GM12878 (cell line): ENCODE measurements at regions not wholly inside any gene's neighbourhood (a gene's known extent, or its start where the extent isn't known, plus 50 kb on each side); places are given as distances from the start of the nearest gene placed in this dataset.

Experiments
- ATAC-seq: fragments of 200-7000 bp; cut with Tn5 transposase; 3 replicates; pipeline ENCODE4 v1.9.1; 2020; ENCODE audit warnings: mild to moderate bottlenecking, moderate library complexity
- BruUV-seq: library from RNA; stranded (reverse); fragments of 400-500 nt; replicated peaks from 2 replicates; lab custom pipeline; 2021; lab: Mats Ljungman, UMichigan
- CTCF ChIA-PET: fragments of 300-600 bp; sonication (Branson Sonifier 250); formaldehyde crosslinking; extraction: SDS; loops from one replicate; lab custom pipeline; 2021; ENCODE audit warnings: inconsistent platforms; lab: Yijun Ruan, JAX
- POLR2A ChIA-PET: fragments of 350-600 bp; formaldehyde crosslinking; extraction: SDS; loops from one replicate; lab custom pipeline; 2021; ENCODE audit warnings: inconsistent platforms; lab: Charles Lee
- RAD21 ChIA-PET: fragments of 300-600 bp; sonication (Branson Sonifier 250); formaldehyde crosslinking; loops from one replicate; lab custom pipeline; 2023; ENCODE audit warnings: antibody characterized with exemption; ENCODE audit not compliant: unreplicated experiment; lab: Charles Lee
- SMC1A ChIA-PET: fragments of 300-600 bp; sonication (Branson Sonifier 250); formaldehyde crosslinking; loops from one replicate; lab custom pipeline; 2023; ENCODE audit not compliant: unreplicated experiment, uncharacterized antibody; lab: Charles Lee
- DNase-seq: peaks from one replicate; pipeline ENCODE4 v3.0.0-alpha.2; 2011; ENCODE audit warnings: low read depth, low spot score
- FAIRE-seq: peaks from 3 replicates; lab custom pipeline; 2011; peaks lifted over from hg19 to GRCh38; lab: Jason Lieb, UNC
- H2AFZ ChIP-seq: 2 replicates; pipeline ENCODE4 v1.6.0; 2011; ENCODE audit warnings: low read depth, low read length, control low read depth; ENCODE audit not compliant: control insufficient read depth
- H3K27ac ChIP-seq: 2 replicates; pipeline ENCODE4 v1.5.1; 2011; ENCODE audit warnings: control low read depth; ENCODE audit not compliant: control insufficient read depth, insufficient read depth
- H3K27me3 ChIP-seq, 2 experiments: replicated peaks in 1 of 2; 2 replicates each; pipeline versions ENCODE4 v1.6.0 to v1.6.1; 2011; ENCODE audit warnings: low read length in 1 of 2; ENCODE audit not compliant: control insufficient read depth in 2 of 2, insufficient read depth in 2 of 2
- H3K36me3 ChIP-seq, 2 experiments: 2 replicates each; pipeline ENCODE4 v1.5.1; 2011; ENCODE audit warnings: low read length in 1 of 2; ENCODE audit not compliant: control insufficient read depth in 2 of 2, insufficient read depth in 2 of 2
- H3K4me1 ChIP-seq: 2 replicates; pipeline ENCODE4 v1.6.1; 2011; ENCODE audit warnings: mild to moderate bottlenecking, low read length, moderate library complexity, mixed read lengths; ENCODE audit not compliant: control insufficient read depth, insufficient read depth
- H3K4me2 ChIP-seq: 2 replicates; pipeline ENCODE4 v1.6.0; 2011; ENCODE audit warnings: control low read depth; ENCODE audit not compliant: control insufficient read depth, insufficient read depth
- H3K4me3 ChIP-seq: fragments of 200-600 bp; sonication (generic); 2 replicates; pipeline ENCODE4 v1.5.1; 2016
- H3K79me2 ChIP-seq: 2 replicates; pipeline ENCODE4 v1.6.0; 2011; ENCODE audit warnings: low read length; ENCODE audit not compliant: control insufficient read depth, insufficient read depth
- H3K9ac ChIP-seq: 2 replicates; pipeline ENCODE4 v1.8.0; 2011; ENCODE audit warnings: low read length, control low read depth, mixed read lengths; ENCODE audit not compliant: control insufficient read depth, insufficient read depth
- H3K9me3 ChIP-seq: replicated peaks from 3 replicates; pipeline ENCODE4 v1.5.1; 2011; ENCODE audit warnings: mild to moderate bottlenecking, low read length; ENCODE audit not compliant: control insufficient read depth, insufficient read depth
- H4K20me1 ChIP-seq: 2 replicates; pipeline ENCODE4 v1.6.0; 2011; ENCODE audit not compliant: control insufficient read depth, insufficient read depth
- BACH1 ChIP-seq: fragments of 450-650 bp; IDR thresholded peaks from 2 replicates; pipeline ENCODE4 v1.6.1; 2017; ENCODE audit warnings: mild to moderate bottlenecking, borderline replicate concordance
- CBX3 ChIP-seq: fragments of 200-600 bp; sonication (generic); IDR thresholded peaks from 2 replicates; pipeline ENCODE4 v1.6.1; 2016; ENCODE audit warnings: low read depth, borderline replicate concordance
- CEBPB ChIP-seq, 2 experiments: fragments of 150-350 bp in 1 of 2; IDR thresholded peaks; 2 replicates each; pipeline ENCODE4 v1.6.1; 2012 to 2014; ENCODE audit warnings: low read depth in 2 of 2, low read length in 2 of 2, borderline replicate concordance in 1 of 2, inconsistent platforms in 1 of 2
- CREM ChIP-seq: IDR thresholded peaks from 2 replicates; pipeline ENCODE4 v1.6.1; 2014; ENCODE audit warnings: antibody characterized with exemption, low read depth
- HCFC1 ChIP-seq: fragments of 150-350 bp; IDR thresholded peaks from 2 replicates; pipeline ENCODE4 v1.6.1; 2014; ENCODE audit warnings: low read length
- LARP7 ChIP-seq: fragments of 450-650 bp; IDR thresholded peaks from 2 replicates; pipeline ENCODE4 v1.6.1; 2017; ENCODE audit warnings: mild to moderate bottlenecking
- NFIC ChIP-seq: IDR thresholded peaks from 2 replicates; pipeline ENCODE4 v1.6.1; 2012; ENCODE audit warnings: low read depth, mild to moderate bottlenecking, inconsistent platforms, low read length, moderate library complexity
- POLR2AphosphoS2 ChIP-seq: IDR thresholded peaks from 2 replicates; pipeline ENCODE4 v1.6.1; 2011; ENCODE audit warnings: low read depth, mild to moderate bottlenecking, low read length, improper control_type of control experiment, moderate library complexity
- RCOR1 ChIP-seq: conservative IDR thresholded peaks from 2 replicates; pipeline ENCODE4 v1.6.1; 2012; ENCODE audit warnings: low read depth, low read length, improper control_type of control experiment
- RELA ChIP-seq: fragments of 450-650 bp; IDR thresholded peaks from 2 replicates; pipeline ENCODE4 v1.8.0; 2014; ENCODE audit warnings: borderline replicate concordance; ENCODE audit not compliant: partially characterized antibody
- SRF ChIP-seq, 2 experiments: IDR thresholded peaks; 2 replicates each; pipeline ENCODE4 v1.6.1; 2011; ENCODE audit warnings: low read depth in 2 of 2, low read length in 2 of 2, mild to moderate bottlenecking in 1 of 2, moderate library complexity in 1 of 2
- STAT1 ChIP-seq: fragments of 450-650 bp; conservative IDR thresholded peaks from 2 replicates; pipeline ENCODE4 v1.6.1; 2014; ENCODE audit warnings: antibody characterized with exemption, mild to moderate bottlenecking
- TBL1XR1 ChIP-seq: IDR thresholded peaks from 2 replicates; pipeline ENCODE4 v1.6.1; 2012; ENCODE audit warnings: low read depth, low read length, improper control_type of control experiment
- YY1 ChIP-seq: IDR thresholded peaks from 2 replicates; pipeline ENCODE4 v1.6.1; 2011; ENCODE audit warnings: low read depth, mild to moderate bottlenecking, low read length
- ZNF274 ChIP-seq: IDR thresholded peaks from one replicate; pipeline ENCODE4 v1.8.0; 2011; ENCODE audit not compliant: insufficient read length, insufficient read depth
- ZSCAN29 ChIP-seq: fragments of 450-650 bp; IDR thresholded peaks from 2 replicates; pipeline ENCODE4 v1.6.1; 2017; ENCODE audit warnings: mild to moderate bottlenecking, moderate library complexity
- WGBS: methylation state at CpG from one replicate; pipeline ENCODE4 v1.1.6; 2016; ENCODE audit warnings: low lambda C conversion rate; ENCODE audit not compliant: insufficient replicate concordance, insufficient coverage; ENCODE audit errors: missing lambda C conversion rate; 5-methylcytosine and 5-hydroxymethylcytosine counted together
- in situ Hi-C: fragments of 300-500 bp; cut with MboI; formaldehyde crosslinking; loops from 9 replicates; pipeline ENCODE4 v1.14.3; 2018; ENCODE audit warnings: mixed read lengths
- intact Hi-C: fragments of 100-400 bp; cut with micrococcal nuclease; formaldehyde crosslinking; loops from one replicate; pipeline ENCODE4 v1.14.2; 2022; ENCODE audit not compliant: unreplicated experiment
- TF ChIP-seq, protein P1 (sequence below): IDR thresholded peaks from 2 replicates; pipeline ENCODE4 v1.6.1; 2011; ENCODE audit warnings: low read depth, low read length, improper control_type of control experiment, borderline replicate concordance
- TF ChIP-seq, protein P2 (sequence below): fragments of 450-650 bp; IDR thresholded peaks from 2 replicates; pipeline ENCODE4 v1.6.1; 2017; ENCODE audit warnings: antibody characterized with exemption, mild to moderate bottlenecking, moderate library complexity
- TF ChIP-seq, protein P3 (sequence below), 3 experiments: IDR thresholded peaks in 2 of 3; conservative IDR thresholded peaks in 1 of 3; 2 replicates each; pipeline ENCODE4 v1.5.1; 2011; ENCODE audit warnings: low read depth in 3 of 3, low read length in 3 of 3, mild to moderate bottlenecking in 3 of 3, control low read depth in 2 of 3, moderate library complexity in 2 of 3, inconsistent platforms in 1 of 3, mixed read lengths in 1 of 3; ENCODE audit not compliant: control insufficient read depth in 2 of 3, insufficient read depth in 1 of 3; ENCODE audit errors: extremely low read depth in 1 of 3

DNA sequence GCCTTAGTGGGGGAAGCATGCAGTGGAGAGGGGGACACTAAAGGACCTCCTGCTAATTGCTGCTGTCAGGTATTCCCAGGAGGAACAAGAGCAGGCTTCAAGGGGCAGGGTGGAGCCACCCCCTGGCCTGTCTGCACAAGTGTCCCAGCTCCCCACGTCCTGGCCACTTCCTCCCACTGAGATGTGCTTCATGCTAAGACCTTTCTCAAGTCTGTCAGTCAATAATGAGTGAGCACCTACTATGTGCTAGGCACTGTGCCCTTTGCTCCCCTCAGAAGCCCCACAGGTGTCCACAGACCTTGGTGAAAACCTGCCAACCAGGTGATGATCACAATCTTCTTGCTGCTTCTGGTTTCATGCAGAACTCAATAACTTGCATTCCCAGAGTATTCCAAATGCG is 147.9 kb downstream of the UNC5CL start:
- intact Hi-C loops (no loop called here), in situ Hi-C loops (no loop called here)
- Histone ChIP-seq H4K20me1 (no peaks in the 10 kb centered on the region; the same call in 1 of the 2 replicates), H3K79me2 (no peaks in the 10 kb centered on the region), H3K4me3 (no peak overlapping the region), H3K36me3 (no peaks in the 10 kb centered on the region), H3K4me2 (no peak overlapping the region), H2AFZ (no peak overlapping the region), H3K27ac (no peak overlapping the region), H3K9me3 (no peaks in the 10 kb centered on the region), H3K27me3 (peaks cover 0 to 2% of the 10 kb centered on the region in 2 experiments; a peak in 3 of 4 replicates), H3K9ac (no peak overlapping the region), H3K4me1 (no peaks in the 10 kb centered on the region)
- ChIA-PET POLR2A (no interaction called here), RAD21 (no interaction called here), SMC1A (no interaction called here), CTCF (no interaction called here)
- DNase-seq = no peak
- no peak for ATAC-seq
- TF ChIP-seq NFIC = no peak
- no peak for TF ChIP-seq TBL1XR1
- no peak for TF ChIP-seq LARP7
- TF ChIP-seq RCOR1 = no peak
- TF ChIP-seq YY1 = no peak
- TF ChIP-seq, protein P1, sequence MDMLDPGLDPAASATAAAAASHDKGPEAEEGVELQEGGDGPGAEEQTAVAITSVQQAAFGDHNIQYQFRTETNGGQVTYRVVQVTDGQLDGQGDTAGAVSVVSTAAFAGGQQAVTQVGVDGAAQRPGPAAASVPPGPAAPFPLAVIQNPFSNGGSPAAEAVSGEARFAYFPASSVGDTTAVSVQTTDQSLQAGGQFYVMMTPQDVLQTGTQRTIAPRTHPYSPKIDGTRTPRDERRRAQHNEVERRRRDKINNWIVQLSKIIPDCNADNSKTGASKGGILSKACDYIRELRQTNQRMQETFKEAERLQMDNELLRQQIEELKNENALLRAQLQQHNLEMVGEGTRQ = no peak
- no peak for TF ChIP-seq BACH1
- TF ChIP-seq ZNF274 = no peak
- TF ChIP-seq CREM = no peak
- TF ChIP-seq RELA = no peak
- no peak for TF ChIP-seq STAT1
- TF ChIP-seq SRF (IDR thresholded peaks at IDR 0.05; ENCODE audit: low read depth in 2 of 2, low read length in 2 of 2) = no peak
- TF ChIP-seq CEBPB (IDR thresholded peaks at IDR 0.05; ENCODE audit: borderline replicate concordance in 1 of 2, low read depth in 2 of 2, low read length in 2 of 2) = no peak
- TF ChIP-seq POLR2AphosphoS2 = no peak
- TF ChIP-seq ZSCAN29 = no peak
- TF ChIP-seq, protein P2, sequence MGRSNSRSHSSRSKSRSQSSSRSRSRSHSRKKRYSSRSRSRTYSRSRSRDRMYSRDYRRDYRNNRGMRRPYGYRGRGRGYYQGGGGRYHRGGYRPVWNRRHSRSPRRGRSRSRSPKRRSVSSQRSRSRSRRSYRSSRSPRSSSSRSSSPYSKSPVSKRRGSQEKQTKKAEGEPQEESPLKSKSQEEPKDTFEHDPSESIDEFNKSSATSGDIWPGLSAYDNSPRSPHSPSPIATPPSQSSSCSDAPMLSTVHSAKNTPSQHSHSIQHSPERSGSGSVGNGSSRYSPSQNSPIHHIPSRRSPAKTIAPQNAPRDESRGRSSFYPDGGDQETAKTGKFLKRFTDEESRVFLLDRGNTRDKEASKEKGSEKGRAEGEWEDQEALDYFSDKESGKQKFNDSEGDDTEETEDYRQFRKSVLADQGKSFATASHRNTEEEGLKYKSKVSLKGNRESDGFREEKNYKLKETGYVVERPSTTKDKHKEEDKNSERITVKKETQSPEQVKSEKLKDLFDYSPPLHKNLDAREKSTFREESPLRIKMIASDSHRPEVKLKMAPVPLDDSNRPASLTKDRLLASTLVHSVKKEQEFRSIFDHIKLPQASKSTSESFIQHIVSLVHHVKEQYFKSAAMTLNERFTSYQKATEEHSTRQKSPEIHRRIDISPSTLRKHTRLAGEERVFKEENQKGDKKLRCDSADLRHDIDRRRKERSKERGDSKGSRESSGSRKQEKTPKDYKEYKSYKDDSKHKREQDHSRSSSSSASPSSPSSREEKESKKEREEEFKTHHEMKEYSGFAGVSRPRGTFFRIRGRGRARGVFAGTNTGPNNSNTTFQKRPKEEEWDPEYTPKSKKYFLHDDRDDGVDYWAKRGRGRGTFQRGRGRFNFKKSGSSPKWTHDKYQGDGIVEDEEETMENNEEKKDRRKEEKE = no peak
- no peak for TF ChIP-seq CBX3
- TF ChIP-seq, protein P3, sequence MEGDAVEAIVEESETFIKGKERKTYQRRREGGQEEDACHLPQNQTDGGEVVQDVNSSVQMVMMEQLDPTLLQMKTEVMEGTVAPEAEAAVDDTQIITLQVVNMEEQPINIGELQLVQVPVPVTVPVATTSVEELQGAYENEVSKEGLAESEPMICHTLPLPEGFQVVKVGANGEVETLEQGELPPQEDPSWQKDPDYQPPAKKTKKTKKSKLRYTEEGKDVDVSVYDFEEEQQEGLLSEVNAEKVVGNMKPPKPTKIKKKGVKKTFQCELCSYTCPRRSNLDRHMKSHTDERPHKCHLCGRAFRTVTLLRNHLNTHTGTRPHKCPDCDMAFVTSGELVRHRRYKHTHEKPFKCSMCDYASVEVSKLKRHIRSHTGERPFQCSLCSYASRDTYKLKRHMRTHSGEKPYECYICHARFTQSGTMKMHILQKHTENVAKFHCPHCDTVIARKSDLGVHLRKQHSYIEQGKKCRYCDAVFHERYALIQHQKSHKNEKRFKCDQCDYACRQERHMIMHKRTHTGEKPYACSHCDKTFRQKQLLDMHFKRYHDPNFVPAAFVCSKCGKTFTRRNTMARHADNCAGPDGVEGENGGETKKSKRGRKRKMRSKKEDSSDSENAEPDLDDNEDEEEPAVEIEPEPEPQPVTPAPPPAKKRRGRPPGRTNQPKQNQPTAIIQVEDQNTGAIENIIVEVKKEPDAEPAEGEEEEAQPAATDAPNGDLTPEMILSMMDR (IDR thresholded peaks at IDR 0.05 in 2 of 3, conservative IDR thresholded peaks at IDR 0.05 in 1 of 3; ENCODE audit: control insufficient read depth in 2 of 3, extremely low read depth in 1 of 3, insufficient read depth in 1 of 3, low read depth in 3 of 3, low read length in 3 of 3) = no peak
- TF ChIP-seq HCFC1 = no peak
- no peak for FAIRE-seq
- 4% methylated on average over 2 of the region's 2 CpGs for WGBS
- no TSS peak for BruUV-seq
